Progenitor cell of endocrine pancreas (in vitro differentiated cells): ENCODE measurements at regions not wholly inside any gene's neighbourhood (a gene's known extent, or its start where the extent isn't known, plus 50 kb on each side); places are given as distances from the start of the nearest gene placed in this dataset.

ENCODE experiments used
- DNase-seq: peaks from one replicate; pipeline ENCODE4 v3.0.0; 2021; ENCODE audit warnings: low spot score; ENCODE audit not compliant: unreplicated experiment
- H3K27ac Mint-ChIP-seq: 2 replicates; pipeline ENCODE4 v1.8.0; 2021; ENCODE audit warnings: mild to moderate bottlenecking, moderate library complexity, mixed read lengths
- H3K27me3 Mint-ChIP-seq: 2 replicates; pipeline ENCODE4 v1.8.0; 2021; ENCODE audit warnings: mixed read lengths
- H3K36me3 Mint-ChIP-seq: 2 replicates; pipeline ENCODE4 v1.8.0; 2022; ENCODE audit warnings: mixed read lengths; ENCODE audit not compliant: insufficient read depth
- H3K4me1 Mint-ChIP-seq: 2 replicates; pipeline ENCODE4 v1.8.0; 2021; ENCODE audit warnings: low read depth, mixed read lengths
- H3K4me3 Mint-ChIP-seq: 2 replicates; pipeline ENCODE4 v1.8.0; 2021; ENCODE audit warnings: low read depth, mild to moderate bottlenecking, moderate library complexity, mixed read lengths
- H3K9me3 Mint-ChIP-seq: 2 replicates; pipeline ENCODE4 v1.8.0; 2021; ENCODE audit warnings: low read depth, mixed read lengths
- CTCF ChIP-seq: fragments of 200-600 bp; sonication (generic); IDR thresholded peaks from one replicate; pipeline ENCODE4 v1.5.0; 2021; ENCODE audit warnings: antibody characterized with exemption, mild to moderate bottlenecking; ENCODE audit not compliant: unreplicated experiment

- Mint-ChIP-seq H3K4me1 (no peaks in the 10 kb centered on the region), H3K9me3 (peaks cover 4% of the 10 kb centered on the region), H3K4me3 (no peak overlapping the region), H3K27me3 (peaks cover 8% of the 10 kb centered on the region), H3K27ac (no peak overlapping the region), H3K36me3 (no peaks in the 10 kb centered on the region)
- TF ChIP-seq CTCF: no peak
- DNase-seq: no peak
Observed at GRCh38 chr13:106177146-106177545, 358.3 kb downstream of the EFNB2 start.

GRCh38 chr13:106176117-106176516 lies 359.3 kb downstream of the EFNB2 start:
- peaks cover 8% of the 10 kb centered on the region for H3K27me3 Mint-ChIP-seq
- no peaks in the 10 kb centered on the region for H3K4me1 Mint-ChIP-seq
- peaks cover 4% of the 10 kb centered on the region for H3K9me3 Mint-ChIP-seq
- no peak overlapping the region for H3K27ac Mint-ChIP-seq
- H3K36me3 Mint-ChIP-seq: no peaks in the 10 kb centered on the region
- DNase-seq: no peak
- TF ChIP-seq CTCF: no peak
- H3K4me3 Mint-ChIP-seq: no peak overlapping the region

GRCh38 chr13:106173891-106174610 lies 361.4 kb downstream of the EFNB2 start:
- H3K9me3 Mint-ChIP-seq: no peaks in the 10 kb centered on the region
- H3K27ac Mint-ChIP-seq: no peak overlapping the region
- no peak for DNase-seq
- no peaks in the 10 kb centered on the region for H3K36me3 Mint-ChIP-seq
- H3K4me1 Mint-ChIP-seq: no peaks in the 10 kb centered on the region
- H3K27me3 Mint-ChIP-seq: peaks cover 14% of the 10 kb centered on the region
- no peak for TF ChIP-seq CTCF
- no peak overlapping the region for H3K4me3 Mint-ChIP-seq

GRCh38 chr13:106173346-106173745 lies 362.1 kb downstream of the EFNB2 start:
- H3K27me3 Mint-ChIP-seq: peaks cover 14% of the 10 kb centered on the region
- no peak for DNase-seq
- H3K27ac Mint-ChIP-seq: no peak overlapping the region
- no peaks in the 10 kb centered on the region for H3K36me3 Mint-ChIP-seq
- no peaks in the 10 kb centered on the region for H3K9me3 Mint-ChIP-seq
- H3K4me3 Mint-ChIP-seq: no peak overlapping the region
- no peak for TF ChIP-seq CTCF
- no peaks in the 10 kb centered on the region for H3K4me1 Mint-ChIP-seq

- Mint-ChIP-seq H3K9me3 (no peaks in the 10 kb centered on the region), H3K27me3 (peaks cover 14% of the 10 kb centered on the region), H3K36me3 (no peaks in the 10 kb centered on the region), H3K4me3 (no peak overlapping the region), H3K27ac (no peak overlapping the region), H3K4me1 (no peaks in the 10 kb centered on the region)
- TF ChIP-seq CTCF: no peak
- no peak for DNase-seq
Observed at GRCh38 chr13:106172176-106172905, 363.1 kb downstream of the EFNB2 start.
